Stimulated activated CD4-positive, alpha-beta T cell treated with anti-CD3 and anti-CD28 coated beads, Interleukin-12 subunit alpha, Interleukin-12 subunit beta, amount 100 ng/mL, for 48 hours (primary cell): ENCODE measurements at regions not wholly inside any gene's neighbourhood (a gene's known extent, or its start where the extent isn't known, plus 50 kb on each side); places are given as distances from the start of the nearest gene placed in this dataset.

ENCODE experiments used
- DNase-seq, 3 donors: peaks; one replicate each; pipeline ENCODE4 v3.0.0-alpha.2; 2020; ENCODE audit warnings: low read depth in 2 of 3, low spot score in 1 of 3

- no peak for DNase-seq
Observed at GRCh38 chr13:77383097-77383496, 56.2 kb upstream of the MYCBP2 start.

DNA sequence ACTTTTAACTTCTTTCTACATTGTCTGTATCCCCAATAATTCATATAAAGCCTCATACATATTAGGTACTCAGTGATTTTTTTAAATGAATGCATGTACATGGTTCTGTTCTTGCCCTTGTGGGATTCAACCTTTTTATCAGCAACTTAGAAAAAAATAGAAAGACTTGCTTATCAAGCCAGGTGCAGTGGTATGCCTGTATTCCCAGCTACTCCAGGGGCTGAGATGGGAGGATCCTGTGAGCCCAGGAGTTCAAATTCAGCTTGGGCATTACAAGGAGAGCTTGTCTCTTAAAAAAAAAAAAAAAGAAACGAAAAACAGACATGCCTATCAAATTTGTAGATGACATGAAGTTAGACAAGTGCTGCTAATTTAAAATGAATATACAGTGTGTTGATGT is 54.2 kb upstream of the MYCBP2 start:
- DNase-seq, result no peak

GRCh38 chr13:77379508-77379907 is 52.6 kb upstream of the MYCBP2 start:
- no peak for DNase-seq

DNA sequence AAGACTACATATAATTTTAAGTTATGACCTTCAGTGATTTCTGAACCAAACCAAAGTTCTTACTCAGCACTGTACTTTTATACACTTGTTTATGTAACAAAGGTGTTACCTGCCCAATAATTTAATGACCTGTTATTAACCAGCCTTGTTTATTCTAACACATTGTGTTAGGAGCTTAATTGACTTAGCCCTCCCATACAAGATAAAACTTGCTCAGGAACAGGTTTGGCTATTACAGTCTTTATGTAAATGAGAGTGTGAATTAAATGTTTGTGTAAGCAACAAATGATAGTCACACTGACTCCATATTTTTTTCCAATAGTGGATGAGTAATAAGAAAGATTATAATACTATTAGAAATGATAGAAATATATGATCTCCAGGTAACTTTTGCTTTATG is 51.8 kb upstream of the MYCBP2 start:
- no peak for DNase-seq

DNA sequence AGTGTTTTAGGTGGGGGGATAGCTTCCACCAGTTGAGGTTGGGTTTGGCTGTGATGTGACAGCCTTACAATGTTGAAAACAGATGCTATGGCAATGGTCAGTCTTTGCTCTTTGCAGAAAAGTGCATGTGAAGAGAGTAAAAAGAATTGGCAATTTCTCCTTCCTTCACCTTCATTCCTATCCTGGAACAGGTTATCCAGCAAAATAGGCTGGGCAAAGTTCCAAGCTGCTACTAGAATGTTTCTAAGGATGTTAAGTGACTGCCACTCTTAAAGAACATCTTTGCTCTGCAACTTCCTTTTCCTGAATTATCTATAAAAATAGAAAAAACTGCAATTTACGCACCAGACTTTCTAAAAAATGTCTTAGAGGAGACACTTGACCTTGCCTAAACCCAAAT is 50.1 kb upstream of the MYCBP2 start:
- DNase-seq, result no peak
